GM12878 (cell line): ENCODE measurements at regions not wholly inside any gene's neighbourhood (a gene's known extent, or its start where the extent isn't known, plus 50 kb on each side); places are given as distances from the start of the nearest gene placed in this dataset.
A peak's percentile ranks its signal among the peaks of the same experiment; 100 is the strongest.

Experiments
- BCL11A ChIP-seq: IDR thresholded peaks from 2 replicates; pipeline ENCODE4 v1.6.1; 2011; ENCODE audit warnings: low read depth, low read length
- BHLHE40 ChIP-seq, 2 experiments: fragments of 450-650 bp in 1 of 2; IDR thresholded peaks; 2 replicates each; pipeline ENCODE4 v1.6.1; 2011 to 2017; ENCODE audit warnings: low read depth in 2 of 2, borderline replicate concordance in 1 of 2, improper control_type of control experiment in 1 of 2, low read length in 1 of 2, mild to moderate bottlenecking in 1 of 2
- CHD2 ChIP-seq: IDR thresholded peaks from 2 replicates; pipeline ENCODE4 v1.6.1; 2011; ENCODE audit warnings: low read depth, low read length, improper control_type of control experiment, borderline replicate concordance
- DPF2 ChIP-seq: fragments of 450-650 bp; IDR thresholded peaks from 2 replicates; pipeline ENCODE4 v1.6.1; 2017; ENCODE audit warnings: mild to moderate bottlenecking
- EP300 ChIP-seq, 2 experiments: fragments of 150-350 bp in 1 of 2; IDR thresholded peaks; 2 replicates each; pipeline ENCODE4 v1.6.1; 2011 to 2012; ENCODE audit warnings: low read depth in 2 of 2, low read length in 2 of 2, borderline replicate concordance in 1 of 2, improper control_type of control experiment in 1 of 2, inconsistent platforms in 1 of 2; ENCODE audit not compliant: control insufficient read depth in 1 of 2
- JUND ChIP-seq: IDR thresholded peaks from 2 replicates; pipeline ENCODE4 v1.6.1; 2012; ENCODE audit warnings: low read depth, mild to moderate bottlenecking, low read length, improper control_type of control experiment, moderate library complexity
- KAT2A ChIP-seq: conservative IDR thresholded peaks from 2 replicates; pipeline ENCODE4 v1.6.1; 2011; ENCODE audit warnings: low read depth, low read length; ENCODE audit not compliant: control insufficient read depth
- PAX8 ChIP-seq: fragments of 450-650 bp; IDR thresholded peaks from 2 replicates; pipeline ENCODE4 v1.6.1; 2017; ENCODE audit warnings: mild to moderate bottlenecking, moderate library complexity
- RBBP5 ChIP-seq: fragments of 200-600 bp; sonication (generic); conservative IDR thresholded peaks from 2 replicates; pipeline ENCODE4 v1.6.1; 2016
- RFX5 ChIP-seq: IDR thresholded peaks from 2 replicates; pipeline ENCODE4 v1.6.1; 2011; ENCODE audit warnings: low read depth, low read length, improper control_type of control experiment
- SMC3 ChIP-seq: IDR thresholded peaks from 2 replicates; pipeline ENCODE4 v1.6.1; 2011; ENCODE audit warnings: low read length, improper control_type of control experiment, borderline replicate concordance
- SRF ChIP-seq, 2 experiments: IDR thresholded peaks; 2 replicates each; pipeline ENCODE4 v1.6.1; 2011; ENCODE audit warnings: low read depth in 2 of 2, low read length in 2 of 2, mild to moderate bottlenecking in 1 of 2, moderate library complexity in 1 of 2
- STAT1 ChIP-seq: fragments of 450-650 bp; conservative IDR thresholded peaks from 2 replicates; pipeline ENCODE4 v1.6.1; 2014; ENCODE audit warnings: antibody characterized with exemption, mild to moderate bottlenecking
- TBL1XR1 ChIP-seq: IDR thresholded peaks from 2 replicates; pipeline ENCODE4 v1.6.1; 2012; ENCODE audit warnings: low read depth, low read length, improper control_type of control experiment
- TCF7 ChIP-seq: IDR thresholded peaks from 2 replicates; pipeline ENCODE4 v1.6.1; 2014; ENCODE audit warnings: antibody characterized with exemption, borderline replicate concordance
- ZNF384 ChIP-seq: IDR thresholded peaks from 2 replicates; pipeline ENCODE4 v1.6.1; 2012; ENCODE audit warnings: low read depth, mild to moderate bottlenecking, low read length, improper control_type of control experiment, borderline replicate concordance
- TF ChIP-seq, protein P1 (sequence below): fragments of 450-650 bp; formaldehyde crosslinking; IDR thresholded peaks from 2 replicates; pipeline ENCODE4 v1.4.0; 2022; ENCODE audit warnings: mild to moderate bottlenecking, moderate library complexity
- TF ChIP-seq, protein P2 (sequence below): fragments of 450-650 bp; conservative IDR thresholded peaks from 2 replicates; pipeline ENCODE4 v1.6.1; 2017; ENCODE audit warnings: mild to moderate bottlenecking, moderate library complexity
- TF ChIP-seq, protein P3 (sequence below): fragments of 450-650 bp; IDR thresholded peaks from 2 replicates; pipeline ENCODE4 v1.6.1; 2017; ENCODE audit warnings: mild to moderate bottlenecking, low read depth, inconsistent platforms; ENCODE audit not compliant: poor library complexity, severe bottlenecking

DNA sequence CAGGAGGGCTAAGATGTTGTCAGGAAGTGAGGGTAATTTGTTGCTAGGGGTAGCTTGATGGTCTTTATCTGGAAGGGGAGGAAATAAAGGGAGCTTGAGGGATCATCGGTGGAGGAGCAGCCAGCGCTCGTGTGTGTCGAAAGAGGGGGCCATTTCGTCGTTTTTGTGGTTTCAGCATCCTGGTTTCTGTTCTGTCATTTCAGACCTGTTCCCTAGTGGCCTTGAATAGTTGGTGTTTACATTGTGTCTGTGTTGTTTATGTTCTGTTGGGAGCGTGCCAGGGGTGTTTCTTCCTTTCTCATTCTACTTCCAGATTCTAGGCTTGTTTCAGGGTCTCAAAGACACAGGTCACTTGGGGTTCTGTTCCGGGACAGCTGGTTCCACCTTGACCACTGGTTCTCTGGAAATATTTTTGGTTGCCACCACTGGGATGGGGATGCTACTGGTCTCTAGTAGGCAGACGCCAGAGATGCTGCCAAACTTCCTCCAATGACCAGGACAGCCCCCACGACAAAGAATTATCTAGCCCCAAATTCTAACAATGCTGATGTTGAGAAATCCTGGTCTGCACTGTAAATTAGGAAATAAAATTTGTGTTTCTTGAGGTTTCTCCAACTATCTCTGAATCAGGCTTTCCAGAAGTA, 113.9 kb upstream of the NAA20 start (continued):
- TF ChIP-seq JUND: no peak
- no peak for TF ChIP-seq CHD2
- TF ChIP-seq DPF2: peak; percentile 30
- TF ChIP-seq TBL1XR1: no peak
- no peak for TF ChIP-seq KAT2A
- no peak for TF ChIP-seq TCF7
- TF ChIP-seq, protein P1, sequence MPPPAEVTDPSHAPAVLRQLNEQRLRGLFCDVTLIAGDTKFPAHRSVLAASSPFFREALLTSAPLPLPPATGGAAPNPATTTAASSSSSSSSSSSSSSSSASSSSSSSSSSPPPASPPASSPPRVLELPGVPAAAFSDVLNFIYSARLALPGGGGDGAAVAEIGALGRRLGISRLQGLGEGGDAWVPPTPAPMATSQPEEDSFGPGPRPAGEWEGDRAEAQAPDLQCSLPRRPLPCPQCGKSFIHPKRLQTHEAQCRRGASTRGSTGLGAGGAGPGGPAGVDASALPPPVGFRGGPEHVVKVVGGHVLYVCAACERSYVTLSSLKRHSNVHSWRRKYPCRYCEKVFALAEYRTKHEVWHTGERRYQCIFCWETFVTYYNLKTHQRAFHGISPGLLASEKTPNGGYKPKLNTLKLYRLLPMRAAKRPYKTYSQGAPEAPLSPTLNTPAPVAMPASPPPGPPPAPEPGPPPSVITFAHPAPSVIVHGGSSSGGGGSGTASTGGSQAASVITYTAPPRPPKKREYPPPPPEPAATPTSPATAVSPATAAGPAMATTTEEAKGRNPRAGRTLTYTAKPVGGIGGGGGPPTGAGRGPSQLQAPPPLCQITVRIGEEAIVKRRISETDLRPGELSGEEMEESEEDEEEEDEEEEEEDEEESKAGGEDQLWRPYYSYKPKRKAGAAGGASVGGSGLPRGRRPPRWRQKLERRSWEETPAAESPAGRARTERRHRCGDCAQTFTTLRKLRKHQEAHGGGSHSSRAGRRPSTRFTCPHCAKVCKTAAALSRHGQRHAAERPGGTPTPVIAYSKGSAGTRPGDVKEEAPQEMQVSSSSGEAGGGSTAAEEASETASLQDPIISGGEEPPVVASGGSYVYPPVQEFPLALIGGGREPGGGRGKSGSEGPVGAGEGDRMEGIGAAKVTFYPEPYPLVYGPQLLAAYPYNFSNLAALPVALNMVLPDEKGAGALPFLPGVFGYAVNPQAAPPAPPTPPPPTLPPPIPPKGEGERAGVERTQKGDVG (CRISPR knock-in tag): no peak
- no peak for TF ChIP-seq RBBP5
- TF ChIP-seq SRF (IDR thresholded peaks at IDR 0.05; ENCODE audit: low read depth in 2 of 2, low read length in 2 of 2): no peak
- TF ChIP-seq BHLHE40 (IDR thresholded peaks at IDR 0.05; ENCODE audit: borderline replicate concordance in 1 of 2, low read depth in 2 of 2, low read length in 1 of 2): peak; percentile 27 to 43; a peak in 1 of 4 replicates
- TF ChIP-seq SMC3: peak; percentile 72
- TF ChIP-seq PAX8: no peak
- no peak for TF ChIP-seq ZNF384
- TF ChIP-seq, protein P2, sequence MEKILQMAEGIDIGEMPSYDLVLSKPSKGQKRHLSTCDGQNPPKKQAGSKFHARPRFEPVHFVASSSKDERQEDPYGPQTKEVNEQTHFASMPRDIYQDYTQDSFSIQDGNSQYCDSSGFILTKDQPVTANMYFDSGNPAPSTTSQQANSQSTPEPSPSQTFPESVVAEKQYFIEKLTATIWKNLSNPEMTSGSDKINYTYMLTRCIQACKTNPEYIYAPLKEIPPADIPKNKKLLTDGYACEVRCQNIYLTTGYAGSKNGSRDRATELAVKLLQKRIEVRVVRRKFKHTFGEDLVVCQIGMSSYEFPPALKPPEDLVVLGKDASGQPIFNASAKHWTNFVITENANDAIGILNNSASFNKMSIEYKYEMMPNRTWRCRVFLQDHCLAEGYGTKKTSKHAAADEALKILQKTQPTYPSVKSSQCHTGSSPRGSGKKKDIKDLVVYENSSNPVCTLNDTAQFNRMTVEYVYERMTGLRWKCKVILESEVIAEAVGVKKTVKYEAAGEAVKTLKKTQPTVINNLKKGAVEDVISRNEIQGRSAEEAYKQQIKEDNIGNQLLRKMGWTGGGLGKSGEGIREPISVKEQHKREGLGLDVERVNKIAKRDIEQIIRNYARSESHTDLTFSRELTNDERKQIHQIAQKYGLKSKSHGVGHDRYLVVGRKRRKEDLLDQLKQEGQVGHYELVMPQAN: no peak
- TF ChIP-seq, protein P3, sequence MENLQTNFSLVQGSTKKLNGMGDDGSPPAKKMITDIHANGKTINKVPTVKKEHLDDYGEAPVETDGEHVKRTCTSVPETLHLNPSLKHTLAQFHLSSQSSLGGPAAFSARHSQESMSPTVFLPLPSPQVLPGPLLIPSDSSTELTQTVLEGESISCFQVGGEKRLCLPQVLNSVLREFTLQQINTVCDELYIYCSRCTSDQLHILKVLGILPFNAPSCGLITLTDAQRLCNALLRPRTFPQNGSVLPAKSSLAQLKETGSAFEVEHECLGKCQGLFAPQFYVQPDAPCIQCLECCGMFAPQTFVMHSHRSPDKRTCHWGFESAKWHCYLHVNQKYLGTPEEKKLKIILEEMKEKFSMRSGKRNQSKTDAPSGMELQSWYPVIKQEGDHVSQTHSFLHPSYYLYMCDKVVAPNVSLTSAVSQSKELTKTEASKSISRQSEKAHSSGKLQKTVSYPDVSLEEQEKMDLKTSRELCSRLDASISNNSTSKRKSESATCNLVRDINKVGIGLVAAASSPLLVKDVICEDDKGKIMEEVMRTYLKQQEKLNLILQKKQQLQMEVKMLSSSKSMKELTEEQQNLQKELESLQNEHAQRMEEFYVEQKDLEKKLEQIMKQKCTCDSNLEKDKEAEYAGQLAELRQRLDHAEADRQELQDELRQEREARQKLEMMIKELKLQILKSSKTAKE: peak; percentile 38
- no peak for TF ChIP-seq STAT1
- no peak for TF ChIP-seq RFX5
- TF ChIP-seq EP300 (IDR thresholded peaks at IDR 0.05; ENCODE audit: borderline replicate concordance in 1 of 2, control insufficient read depth in 1 of 2, low read depth in 2 of 2, low read length in 2 of 2): no peak; a peak in 1 of 4 replicates
- TF ChIP-seq BCL11A: peak; percentile 58; the same call in 1 of the 2 replicates
